DND-41 (cell line): ENCODE measurements at regions not wholly inside any gene's neighbourhood (a gene's known extent, or its start where the extent isn't known, plus 50 kb on each side); places are given as distances from the start of the nearest gene placed in this dataset.
"Not testable (repeated sequence)": the region's sequence is repeated elsewhere in the genome, so short reads cannot be mapped to it uniquely, and the experiment has no call there.

ENCODE experiments used
- EZH2 ChIP-seq: IDR thresholded peaks from 3 replicates; pipeline ENCODE4 v1.6.1; 2012; ENCODE audit warnings: borderline replicate concordance, low read depth, mild to moderate bottlenecking, moderate library complexity, low read length, inconsistent platforms; ENCODE audit not compliant: severe bottlenecking
- TF ChIP-seq, protein P1 (sequence below): IDR thresholded peaks from 2 replicates; pipeline ENCODE4 v1.5.1; 2012; ENCODE audit warnings: borderline replicate concordance, low read length, moderate library complexity, mild to moderate bottlenecking; ENCODE audit not compliant: poor library complexity, severe bottlenecking; ENCODE audit errors: extremely low read depth

DNA sequence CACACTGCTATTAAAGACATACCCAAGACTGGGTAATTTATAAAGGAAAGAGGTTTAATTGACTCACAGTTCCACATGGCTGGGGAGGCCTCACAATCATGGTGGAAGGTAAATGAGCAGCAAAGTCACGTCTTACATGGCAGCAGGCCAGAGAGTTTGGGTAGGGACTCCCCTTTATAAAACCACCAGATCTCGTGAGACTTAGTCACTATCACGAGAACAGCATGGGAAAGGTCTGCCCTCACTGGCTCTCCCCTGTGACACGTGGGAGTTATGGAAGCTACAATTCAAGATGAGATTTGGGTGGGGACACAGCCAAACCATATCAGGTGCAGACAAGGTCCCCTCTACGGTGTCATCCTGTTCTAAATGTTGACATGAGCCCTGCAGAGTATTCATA lies 332.5 kb downstream of the QKI start:
- TF ChIP-seq, protein P1, sequence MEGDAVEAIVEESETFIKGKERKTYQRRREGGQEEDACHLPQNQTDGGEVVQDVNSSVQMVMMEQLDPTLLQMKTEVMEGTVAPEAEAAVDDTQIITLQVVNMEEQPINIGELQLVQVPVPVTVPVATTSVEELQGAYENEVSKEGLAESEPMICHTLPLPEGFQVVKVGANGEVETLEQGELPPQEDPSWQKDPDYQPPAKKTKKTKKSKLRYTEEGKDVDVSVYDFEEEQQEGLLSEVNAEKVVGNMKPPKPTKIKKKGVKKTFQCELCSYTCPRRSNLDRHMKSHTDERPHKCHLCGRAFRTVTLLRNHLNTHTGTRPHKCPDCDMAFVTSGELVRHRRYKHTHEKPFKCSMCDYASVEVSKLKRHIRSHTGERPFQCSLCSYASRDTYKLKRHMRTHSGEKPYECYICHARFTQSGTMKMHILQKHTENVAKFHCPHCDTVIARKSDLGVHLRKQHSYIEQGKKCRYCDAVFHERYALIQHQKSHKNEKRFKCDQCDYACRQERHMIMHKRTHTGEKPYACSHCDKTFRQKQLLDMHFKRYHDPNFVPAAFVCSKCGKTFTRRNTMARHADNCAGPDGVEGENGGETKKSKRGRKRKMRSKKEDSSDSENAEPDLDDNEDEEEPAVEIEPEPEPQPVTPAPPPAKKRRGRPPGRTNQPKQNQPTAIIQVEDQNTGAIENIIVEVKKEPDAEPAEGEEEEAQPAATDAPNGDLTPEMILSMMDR = not testable (repeated sequence)
- TF ChIP-seq EZH2 = not testable (repeated sequence)
